GM12891 (cell line): ENCODE measurements at regions not wholly inside any gene's neighbourhood (a gene's known extent, or its start where the extent isn't known, plus 50 kb on each side); places are given as distances from the start of the nearest gene placed in this dataset.

Experiments
- PAX5 ChIP-seq: IDR thresholded peaks from 2 replicates; pipeline ENCODE4 v1.6.1; 2011; ENCODE audit warnings: low read length, moderate library complexity, mild to moderate bottlenecking; ENCODE audit not compliant: insufficient read depth, severe bottlenecking
- POLR2A ChIP-seq: IDR thresholded peaks from 2 replicates; pipeline ENCODE4 v1.6.1; 2011; ENCODE audit warnings: low read depth, low read length, control low read depth
- POLR2AphosphoS5 ChIP-seq: IDR thresholded peaks from 2 replicates; pipeline ENCODE4 v1.6.1; 2011; ENCODE audit warnings: low read depth, low read length, control low read depth
- POU2F2 ChIP-seq: IDR thresholded peaks from 2 replicates; pipeline ENCODE4 v1.6.1; 2011; ENCODE audit warnings: low read depth, mild to moderate bottlenecking, control low read depth, low read length, moderate library complexity
- SPI1 ChIP-seq: IDR thresholded peaks from 2 replicates; pipeline ENCODE4 v1.6.1; 2011; ENCODE audit warnings: low read depth, low read length, control low read depth
- TAF1 ChIP-seq: IDR thresholded peaks from 2 replicates; pipeline ENCODE4 v1.6.1; 2011; ENCODE audit warnings: low read depth, low read length, control low read depth

DNA sequence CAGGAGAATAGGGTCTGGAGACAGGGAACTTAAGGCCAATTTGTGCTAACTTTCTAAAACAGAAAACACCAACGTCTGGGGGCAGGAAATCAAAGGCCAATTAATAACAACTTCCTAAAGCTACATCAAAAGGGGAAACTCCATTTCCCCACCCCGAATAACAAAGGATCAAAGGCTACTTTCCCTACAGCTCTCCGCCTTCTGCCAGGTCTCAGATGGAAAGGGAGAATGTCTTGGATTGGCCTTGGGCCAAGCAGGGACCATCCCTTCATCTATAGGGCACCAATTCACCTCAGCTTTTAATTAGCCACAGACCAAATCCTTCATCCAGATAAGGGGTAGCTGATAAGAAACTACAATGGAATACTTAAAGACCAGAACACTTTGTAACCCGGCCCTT, 116.9 kb upstream of the ZKSCAN2 start:
- TF ChIP-seq POU2F2 (no peak), POLR2A (no peak), TAF1 (no peak), POLR2AphosphoS5 (no peak), PAX5 (no peak), SPI1 (no peak)
